ENCODE measurements at regions not wholly inside any gene's neighbourhood (a gene's known extent, or its start where the extent isn't known, plus 50 kb on each side); places are given as distances from the start of the nearest gene placed in this dataset.

DNA sequence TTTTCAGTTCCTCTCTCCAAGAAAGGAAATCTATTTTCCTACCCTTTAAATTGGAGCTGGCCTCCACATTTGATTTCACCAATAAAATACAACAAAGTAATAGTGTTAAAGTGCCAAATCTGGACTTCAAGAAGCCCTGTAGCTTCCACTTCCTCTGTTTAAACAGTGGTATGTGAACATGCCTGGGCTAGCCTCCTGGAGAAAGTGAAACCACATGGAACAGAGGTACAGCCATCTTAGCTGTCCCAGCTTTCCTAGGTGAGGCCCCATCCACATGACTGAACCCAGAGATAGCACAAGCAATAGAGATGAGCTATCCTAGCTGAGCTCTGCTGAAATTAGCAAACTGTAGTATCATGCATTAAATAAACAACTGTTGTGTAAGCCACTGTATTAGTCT is 131.8 kb upstream of the VCX start:
- no peak for DNase-seq (ENCODE audit: low read depth)
- TF ChIP-seq, protein P1, sequence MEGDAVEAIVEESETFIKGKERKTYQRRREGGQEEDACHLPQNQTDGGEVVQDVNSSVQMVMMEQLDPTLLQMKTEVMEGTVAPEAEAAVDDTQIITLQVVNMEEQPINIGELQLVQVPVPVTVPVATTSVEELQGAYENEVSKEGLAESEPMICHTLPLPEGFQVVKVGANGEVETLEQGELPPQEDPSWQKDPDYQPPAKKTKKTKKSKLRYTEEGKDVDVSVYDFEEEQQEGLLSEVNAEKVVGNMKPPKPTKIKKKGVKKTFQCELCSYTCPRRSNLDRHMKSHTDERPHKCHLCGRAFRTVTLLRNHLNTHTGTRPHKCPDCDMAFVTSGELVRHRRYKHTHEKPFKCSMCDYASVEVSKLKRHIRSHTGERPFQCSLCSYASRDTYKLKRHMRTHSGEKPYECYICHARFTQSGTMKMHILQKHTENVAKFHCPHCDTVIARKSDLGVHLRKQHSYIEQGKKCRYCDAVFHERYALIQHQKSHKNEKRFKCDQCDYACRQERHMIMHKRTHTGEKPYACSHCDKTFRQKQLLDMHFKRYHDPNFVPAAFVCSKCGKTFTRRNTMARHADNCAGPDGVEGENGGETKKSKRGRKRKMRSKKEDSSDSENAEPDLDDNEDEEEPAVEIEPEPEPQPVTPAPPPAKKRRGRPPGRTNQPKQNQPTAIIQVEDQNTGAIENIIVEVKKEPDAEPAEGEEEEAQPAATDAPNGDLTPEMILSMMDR (IDR thresholded peaks at IDR 0.05; ENCODE audit: low read depth, low read length, missing control alignments): no peak
- in situ Hi-C loops (cut with HindIII; ENCODE audit: low sequenced_read_pairs): no loop called here
- no peak overlapping the region for H3K4me3 ChIP-seq (ENCODE audit: low read depth, low read length)

DNA sequence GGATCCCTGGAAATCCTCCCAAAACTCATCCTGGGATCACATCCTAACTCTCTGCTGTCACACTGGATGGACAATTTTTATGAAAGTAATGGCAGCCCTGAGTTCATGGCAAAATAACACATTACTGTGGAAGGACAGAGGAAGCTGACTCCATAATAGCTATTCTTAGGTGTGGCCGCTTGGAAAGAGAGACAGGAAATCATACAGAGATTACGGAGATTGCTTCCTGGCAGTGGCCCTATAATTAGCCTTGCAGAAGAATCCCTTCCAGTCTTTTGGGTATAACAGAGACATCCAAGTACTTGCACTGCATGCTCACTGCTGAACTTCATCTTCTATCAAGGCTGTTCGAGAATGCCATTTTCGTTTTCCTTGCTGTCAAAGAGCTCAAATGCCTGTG is 133.1 kb upstream of the VCX start:
- DNase-seq (ENCODE audit: low read depth): no peak
- TF ChIP-seq, protein P1 (IDR thresholded peaks at IDR 0.05; ENCODE audit: low read depth, low read length, missing control alignments): no peak
- H3K4me3 ChIP-seq (ENCODE audit: low read depth, low read length): no peak overlapping the region
- in situ Hi-C loops (cut with HindIII; ENCODE audit: low sequenced_read_pairs): no loop called here

DNA sequence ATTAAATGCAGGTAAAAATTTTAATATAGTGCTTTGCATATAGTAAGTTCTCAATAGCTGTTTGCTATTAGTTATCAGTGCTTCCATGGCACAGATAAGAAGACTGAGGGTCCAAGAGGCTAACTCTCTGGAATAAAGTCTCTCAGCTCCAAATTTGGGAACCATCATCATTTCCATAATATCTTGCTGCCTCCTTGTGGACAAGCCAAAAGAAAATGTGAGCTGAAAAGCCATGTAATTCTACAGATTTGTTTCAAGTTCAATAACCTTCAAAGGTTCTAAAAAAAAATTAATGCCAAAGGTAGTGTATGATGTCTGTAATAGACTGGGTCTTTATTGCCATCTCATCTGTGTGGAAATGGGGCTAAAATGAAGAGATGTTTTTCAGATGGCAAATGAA is 136.9 kb upstream of the VCX start:
- TF ChIP-seq, protein P1 (IDR thresholded peaks at IDR 0.05; ENCODE audit: low read depth, low read length, missing control alignments): peak; percentile 33
- H3K4me3 ChIP-seq (ENCODE audit: low read depth, low read length): no peak overlapping the region
- in situ Hi-C loops (cut with HindIII; ENCODE audit: low sequenced_read_pairs): no loop called here
- no peak for DNase-seq (ENCODE audit: low read depth)

DNA sequence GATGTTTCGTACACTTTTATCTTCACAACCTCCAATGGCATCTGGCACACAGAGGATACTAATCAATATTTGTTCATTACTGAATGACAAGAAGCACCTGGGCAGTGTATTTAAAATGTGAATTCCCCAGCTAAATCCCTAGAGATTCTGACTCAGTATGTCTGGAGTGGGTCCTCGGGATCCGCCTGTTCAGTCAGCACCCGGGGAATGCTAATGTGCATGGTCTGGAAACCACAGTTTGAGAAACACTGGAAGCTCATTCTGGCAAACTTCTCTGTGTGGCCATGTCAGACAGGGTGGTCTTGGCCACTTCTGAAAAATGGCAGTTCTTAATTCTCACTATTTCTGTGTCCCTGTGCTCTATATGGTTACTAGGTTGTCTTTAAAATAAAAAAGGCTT is 138.8 kb upstream of the VCX start:
- in situ Hi-C loops (cut with HindIII; ENCODE audit: low sequenced_read_pairs): no loop called here
- H3K4me3 ChIP-seq (ENCODE audit: low read depth, low read length): no peak overlapping the region
- no peak for DNase-seq (ENCODE audit: low read depth)
- TF ChIP-seq, protein P1 (IDR thresholded peaks at IDR 0.05; ENCODE audit: low read depth, low read length, missing control alignments): no peak

DNA sequence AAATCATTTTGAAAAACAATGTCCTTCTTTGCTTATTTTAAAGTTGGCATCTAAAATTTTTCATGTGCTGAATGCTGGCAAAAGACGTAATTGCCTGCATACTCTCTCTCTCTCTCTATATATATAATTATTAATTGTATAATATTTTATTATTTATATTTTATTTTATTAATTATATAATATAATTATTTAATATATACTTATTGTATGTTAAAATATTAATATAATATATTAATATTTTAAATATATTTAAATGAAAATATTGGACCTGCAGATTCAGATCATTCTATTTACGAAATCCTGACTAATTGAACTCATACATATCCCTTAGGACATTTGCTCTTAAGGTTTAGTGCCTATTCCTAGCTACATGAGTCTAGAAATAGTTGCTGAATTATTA is 144.7 kb upstream of the VCX start:
- TF ChIP-seq, protein P1 (IDR thresholded peaks at IDR 0.05; ENCODE audit: low read depth, low read length, missing control alignments): no peak
- in situ Hi-C loops (cut with HindIII; ENCODE audit: low sequenced_read_pairs): no loop called here
- no peak for DNase-seq (ENCODE audit: low read depth)
- H3K4me3 ChIP-seq (ENCODE audit: low read depth, low read length): no peak overlapping the region

DNA sequence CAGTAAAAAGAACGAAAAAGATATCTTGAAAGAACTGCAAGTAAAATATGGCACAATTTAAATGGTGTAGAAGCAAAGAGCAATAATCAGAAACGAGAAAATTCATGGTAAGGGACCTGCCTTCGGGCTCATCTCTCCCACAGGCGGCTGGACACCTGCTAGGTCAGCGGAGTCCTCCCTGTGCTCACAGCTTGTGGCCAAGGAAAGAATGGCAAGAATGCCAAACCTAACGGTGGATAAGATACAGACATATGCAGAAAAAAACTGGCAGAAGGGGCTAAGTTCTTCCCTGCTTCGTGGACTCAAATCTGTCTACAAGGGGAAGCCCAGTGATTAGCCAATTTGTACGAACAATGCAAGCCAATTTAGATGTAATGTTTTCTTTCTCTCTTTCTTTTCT is 152.1 kb upstream of the VCX start:
- DNase-seq (ENCODE audit: low read depth): no peak
- H3K4me3 ChIP-seq (ENCODE audit: low read depth, low read length): no peak overlapping the region
- in situ Hi-C loops (cut with HindIII; ENCODE audit: low sequenced_read_pairs): no loop called here
- TF ChIP-seq, protein P1 (IDR thresholded peaks at IDR 0.05; ENCODE audit: low read depth, low read length, missing control alignments): no peak
